ENCODE measurements at regions not wholly inside any gene's neighbourhood (a gene's known extent, or its start where the extent isn't known, plus 50 kb on each side); places are given as distances from the start of the nearest gene placed in this dataset.

DNA sequence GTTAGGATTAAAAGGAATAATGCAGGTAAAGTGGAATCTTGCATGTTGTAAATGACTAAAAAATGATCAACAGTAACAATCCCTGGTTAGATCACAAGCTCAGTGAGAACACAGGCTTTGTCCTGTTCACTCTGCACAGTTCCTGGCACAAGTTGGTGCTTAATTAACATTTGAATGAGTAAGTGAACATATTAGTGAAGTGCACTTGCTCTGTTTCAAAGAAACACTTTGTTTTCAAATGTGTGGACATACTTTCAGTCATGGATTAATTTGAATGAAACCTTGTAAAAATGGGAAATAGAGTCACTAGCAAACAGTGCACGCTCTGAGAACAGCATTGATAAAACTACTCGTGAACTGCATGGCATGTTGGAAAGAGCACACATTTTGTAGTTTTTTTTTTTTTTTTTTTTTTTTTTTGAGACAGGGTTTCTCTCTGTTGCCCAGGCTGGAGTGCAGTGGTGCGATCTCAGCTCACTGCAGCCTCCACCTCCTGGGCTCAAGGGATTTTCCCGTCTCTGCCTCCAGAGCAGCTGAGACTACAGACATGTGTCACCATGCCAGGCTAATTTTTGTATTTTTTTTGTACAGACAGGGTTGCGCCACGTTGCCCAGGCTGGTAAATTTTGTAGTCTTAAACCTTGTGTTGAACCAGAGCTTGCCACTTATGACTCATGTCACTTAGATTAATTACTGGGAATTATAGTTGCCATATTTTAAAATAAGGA is 159.9 kb downstream of the LURAP1L start:
- no peak overlapping the region for H3K4me3 Mint-ChIP-seq
- Histone ChIP-seq H4K20me1 (ENCODE audit: control insufficient read depth, insufficient read depth, low read length, poor library complexity, severe bottlenecking) (no peaks in the 10 kb centered on the region), H3K4me1 (ENCODE audit: control insufficient read depth in 2 of 2, insufficient read depth in 2 of 2, low read length in 2 of 2) (no peaks in the 10 kb centered on the region), H3K4me2 (replicated peaks; ENCODE audit: low read depth, low read length, poor library complexity, severe bottlenecking) (no peak overlapping the region), H3K4me3 (ENCODE audit: control extremely low read depth in 1 of 5, extremely low read depth in 1 of 5, insufficient read depth in 1 of 5, low read depth in 2 of 5, low read length in 4 of 5) (no peak overlapping the region), H3K27me3 (replicated peaks in 1 of 4; ENCODE audit: control extremely low read depth in 1 of 4, control insufficient read depth in 3 of 4, insufficient read depth in 4 of 4, low read length in 3 of 4) (no peaks in the 10 kb centered on the region), H2AFZ (ENCODE audit: insufficient read depth, low read depth, low read length, poor library complexity, severe bottlenecking) (no peak overlapping the region), H3K36me3 (replicated peaks in 1 of 2; ENCODE audit: control extremely low read depth in 1 of 2, control insufficient read depth in 1 of 2, extremely low read depth in 1 of 2, insufficient read depth in 2 of 2, low read length in 1 of 2) (no peaks in the 10 kb centered on the region), H3K79me2 (ENCODE audit: control insufficient read depth, insufficient read depth, low read length) (no peaks in the 10 kb centered on the region), H3K9me3 (ENCODE audit: control extremely low read depth in 1 of 3, control insufficient read depth in 2 of 3, insufficient read depth in 1 of 3, low read length in 2 of 3) (peaks cover 0 to 4% (median 2%) of the 10 kb centered on the region in 3 donors), H3K27ac (ENCODE audit: low read length in 2 of 2) (no peak overlapping the region), H3K9ac (ENCODE audit: low read length) (no peak overlapping the region)
- H3K9me3 Mint-ChIP-seq (ENCODE audit: insufficient read depth), result no peaks in the 10 kb centered on the region
- H3K27ac Mint-ChIP-seq, result no peak overlapping the region
- no peak for DNase-seq
- no peak for ATAC-seq (ENCODE audit: low read depth)
- no peaks in the 10 kb centered on the region for H3K27me3 Mint-ChIP-seq
- no peak for TF ChIP-seq EZH2 (IDR thresholded peaks at IDR 0.05; ENCODE audit: borderline replicate concordance, insufficient read depth, low read depth, low read length, poor library complexity, severe bottlenecking)
- TF ChIP-seq, protein P1, sequence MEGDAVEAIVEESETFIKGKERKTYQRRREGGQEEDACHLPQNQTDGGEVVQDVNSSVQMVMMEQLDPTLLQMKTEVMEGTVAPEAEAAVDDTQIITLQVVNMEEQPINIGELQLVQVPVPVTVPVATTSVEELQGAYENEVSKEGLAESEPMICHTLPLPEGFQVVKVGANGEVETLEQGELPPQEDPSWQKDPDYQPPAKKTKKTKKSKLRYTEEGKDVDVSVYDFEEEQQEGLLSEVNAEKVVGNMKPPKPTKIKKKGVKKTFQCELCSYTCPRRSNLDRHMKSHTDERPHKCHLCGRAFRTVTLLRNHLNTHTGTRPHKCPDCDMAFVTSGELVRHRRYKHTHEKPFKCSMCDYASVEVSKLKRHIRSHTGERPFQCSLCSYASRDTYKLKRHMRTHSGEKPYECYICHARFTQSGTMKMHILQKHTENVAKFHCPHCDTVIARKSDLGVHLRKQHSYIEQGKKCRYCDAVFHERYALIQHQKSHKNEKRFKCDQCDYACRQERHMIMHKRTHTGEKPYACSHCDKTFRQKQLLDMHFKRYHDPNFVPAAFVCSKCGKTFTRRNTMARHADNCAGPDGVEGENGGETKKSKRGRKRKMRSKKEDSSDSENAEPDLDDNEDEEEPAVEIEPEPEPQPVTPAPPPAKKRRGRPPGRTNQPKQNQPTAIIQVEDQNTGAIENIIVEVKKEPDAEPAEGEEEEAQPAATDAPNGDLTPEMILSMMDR (IDR thresholded peaks at IDR 0.05), result no peak
- intact Hi-C loops (cut with micrococcal nuclease), result no loop called here
- ChIA-PET CTCF (no interaction called here), POLR2A (no interaction called here)
- WGBS (ENCODE audit: insufficient coverage), result 95% methylated on average over 2 of the region's 6 CpGs
- no peaks in the 10 kb centered on the region for H3K4me1 Mint-ChIP-seq

- Mint-ChIP-seq H3K27ac (no peak overlapping the region), H3K4me1 (no peaks in the 10 kb centered on the region), H3K4me3 (no peak overlapping the region), H3K27me3 (no peaks in the 10 kb centered on the region), H3K9me3 (ENCODE audit: insufficient read depth) (no peaks in the 10 kb centered on the region)
- DNase-seq (no peak), ATAC-seq (ENCODE audit: low read depth) (no peak)
- H3K4me2 ChIP-seq (replicated peaks; ENCODE audit: low read depth, low read length, poor library complexity, severe bottlenecking), result no peak overlapping the region
- no peak overlapping the region for H3K9ac ChIP-seq (ENCODE audit: low read length)
- H3K36me3 ChIP-seq (replicated peaks in 1 of 2; ENCODE audit: control extremely low read depth in 1 of 2, control insufficient read depth in 1 of 2, extremely low read depth in 1 of 2, insufficient read depth in 2 of 2, low read length in 1 of 2), result no peaks in the 10 kb centered on the region
- no peak for TF ChIP-seq EZH2 (IDR thresholded peaks at IDR 0.05; ENCODE audit: borderline replicate concordance, insufficient read depth, low read depth, low read length, poor library complexity, severe bottlenecking)
- TF ChIP-seq, protein P1 (IDR thresholded peaks at IDR 0.05), result no peak
- no peaks in the 10 kb centered on the region for H3K9me3 ChIP-seq (ENCODE audit: control extremely low read depth in 1 of 3, control insufficient read depth in 2 of 3, insufficient read depth in 1 of 3, low read length in 2 of 3)
- H3K27me3 ChIP-seq (replicated peaks in 1 of 4; ENCODE audit: control extremely low read depth in 1 of 4, control insufficient read depth in 3 of 4, insufficient read depth in 4 of 4, low read length in 3 of 4), result no peaks in the 10 kb centered on the region
- H3K4me1 ChIP-seq (ENCODE audit: control insufficient read depth in 2 of 2, insufficient read depth in 2 of 2, low read length in 2 of 2), result no peaks in the 10 kb centered on the region
- no peak overlapping the region for H2AFZ ChIP-seq (ENCODE audit: insufficient read depth, low read depth, low read length, poor library complexity, severe bottlenecking)
- H3K4me3 ChIP-seq (ENCODE audit: control extremely low read depth in 1 of 5, extremely low read depth in 1 of 5, insufficient read depth in 1 of 5, low read depth in 2 of 5, low read length in 4 of 5), result no peak overlapping the region
- H4K20me1 ChIP-seq (ENCODE audit: control insufficient read depth, insufficient read depth, low read length, poor library complexity, severe bottlenecking), result no peaks in the 10 kb centered on the region
- H3K27ac ChIP-seq (ENCODE audit: low read length in 2 of 2), result no peak overlapping the region
- H3K79me2 ChIP-seq (ENCODE audit: control insufficient read depth, insufficient read depth, low read length), result no peaks in the 10 kb centered on the region
- ChIA-PET CTCF (no interaction called here), POLR2A (no interaction called here)
- 94% methylated on average over 2 of the region's 2 CpGs for WGBS (ENCODE audit: insufficient coverage)
- intact Hi-C loops (cut with micrococcal nuclease), result no loop called here
Observed at GRCh38 chr9:12935714-12936113, 160.9 kb downstream of the LURAP1L start.

All from B cell (primary cell).